Mesothelial cell of epicardium (in vitro differentiated cells): ENCODE measurements at regions not wholly inside any gene's neighbourhood (a gene's known extent, or its start where the extent isn't known, plus 50 kb on each side); places are given as distances from the start of the nearest gene placed in this dataset.

Experiments
- DNase-seq, 2 experiments: peaks; one replicate each; pipeline ENCODE4 v3.0.0; 2021; ENCODE audit warnings: low spot score in 2 of 2; ENCODE audit not compliant: unreplicated experiment in 2 of 2
- H3K27ac Mint-ChIP-seq: 2 replicates; pipeline ENCODE4 v1.8.0; 2021; ENCODE audit warnings: mixed read lengths
- H3K27me3 Mint-ChIP-seq: 2 replicates; pipeline ENCODE4 v1.8.0; 2021; ENCODE audit warnings: low read depth, mixed read lengths
- H3K36me3 Mint-ChIP-seq: 2 replicates; pipeline ENCODE4 v1.8.0; 2021; ENCODE audit warnings: mixed read lengths
- H3K4me1 Mint-ChIP-seq: 2 replicates; pipeline ENCODE4 v1.8.0; 2021; ENCODE audit warnings: mixed read lengths
- H3K4me3 Mint-ChIP-seq: 2 replicates; pipeline ENCODE4 v1.8.0; 2021; ENCODE audit warnings: mild to moderate bottlenecking, moderate library complexity, mixed read lengths
- H3K9me3 Mint-ChIP-seq: 2 replicates; pipeline ENCODE4 v1.8.0; 2021; ENCODE audit warnings: mixed read lengths
- CTCF ChIP-seq: fragments of 200-600 bp; sonication (generic); IDR thresholded peaks from one replicate; pipeline ENCODE4 v1.5.0; 2021; ENCODE audit warnings: antibody characterized with exemption; ENCODE audit not compliant: unreplicated experiment

GRCh38 chr1:56359056-56359455 lies 220.3 kb downstream of the PLPP3 start:
- no peak for DNase-seq
- no peak overlapping the region for H3K27ac Mint-ChIP-seq
- H3K9me3 Mint-ChIP-seq = no peaks in the 10 kb centered on the region
- H3K4me1 Mint-ChIP-seq = peaks cover 24% of the 10 kb centered on the region
- H3K4me3 Mint-ChIP-seq = no peak overlapping the region
- TF ChIP-seq CTCF = no peak
- no peaks in the 10 kb centered on the region for H3K27me3 Mint-ChIP-seq
- no peaks in the 10 kb centered on the region for H3K36me3 Mint-ChIP-seq

GRCh38 chr1:56357927-56358690 lies 221.3 kb downstream of the PLPP3 start:
- Mint-ChIP-seq H3K4me1 (peaks cover 16% of the 10 kb centered on the region), H3K9me3 (no peaks in the 10 kb centered on the region), H3K4me3 (no peak overlapping the region), H3K27me3 (no peaks in the 10 kb centered on the region), H3K27ac (no peak overlapping the region), H3K36me3 (no peaks in the 10 kb centered on the region)
- no peak for DNase-seq
- no peak for TF ChIP-seq CTCF

- Mint-ChIP-seq H3K9me3 (no peaks in the 10 kb centered on the region), H3K4me3 (no peak overlapping the region), H3K4me1 (peaks cover 9% of the 10 kb centered on the region), H3K27ac (no peak overlapping the region), H3K27me3 (no peaks in the 10 kb centered on the region), H3K36me3 (no peaks in the 10 kb centered on the region)
- DNase-seq = no peak
- TF ChIP-seq CTCF = no peak
These were observed 222.9 kb downstream of the PLPP3 start for GRCh38 chr1:56356376-56356990.

GRCh38 chr1:56355918-56356317 lies 223.4 kb downstream of the PLPP3 start:
- no peaks in the 10 kb centered on the region for H3K9me3 Mint-ChIP-seq
- no peak for TF ChIP-seq CTCF
- peaks cover 9% of the 10 kb centered on the region for H3K4me1 Mint-ChIP-seq
- H3K36me3 Mint-ChIP-seq = no peaks in the 10 kb centered on the region
- no peaks in the 10 kb centered on the region for H3K27me3 Mint-ChIP-seq
- no peak overlapping the region for H3K4me3 Mint-ChIP-seq
- H3K27ac Mint-ChIP-seq = no peak overlapping the region
- no peak for DNase-seq

- Mint-ChIP-seq H3K27me3 (no peaks in the 10 kb centered on the region), H3K27ac (no peak overlapping the region), H3K4me3 (no peak overlapping the region), H3K4me1 (peaks cover 9% of the 10 kb centered on the region), H3K36me3 (no peaks in the 10 kb centered on the region), H3K9me3 (no peaks in the 10 kb centered on the region)
- no peak for TF ChIP-seq CTCF
- no peak for DNase-seq
These were observed 223.9 kb downstream of the PLPP3 start for GRCh38 chr1:56355422-56355821.
